ENCODE measurements at regions not wholly inside any gene's neighbourhood (a gene's known extent, or its start where the extent isn't known, plus 50 kb on each side); places are given as distances from the start of the nearest gene placed in this dataset.

GRCh38 chr6:44531442-44532015 is 144.0 kb downstream of the CDC5L start:
- no peak for DNase-seq

GRCh38 chr6:44533421-44533820 is 145.9 kb downstream of the CDC5L start:
- no peak for DNase-seq

- DNase-seq, result no peak
Observed at GRCh38 chr6:44534291-44534690, 146.8 kb downstream of the CDC5L start.

GRCh38 chr6:44535446-44535845 is 147.9 kb downstream of the CDC5L start:
- DNase-seq, result no peak

GRCh38 chr6:44535967-44536366 is 148.5 kb downstream of the CDC5L start:
- no peak for DNase-seq

- no peak for DNase-seq
Observed at GRCh38 chr6:44537306-44538049, 150.0 kb downstream of the CDC5L start.

GRCh38 chr6:44538131-44538806 is 150.8 kb downstream of the CDC5L start:
- no peak for DNase-seq

- no peak for DNase-seq
Observed at GRCh38 chr6:44538807-44539201, 151.3 kb downstream of the CDC5L start.

- no peak for DNase-seq
Observed at GRCh38 chr6:44539701-44540355, 152.3 kb downstream of the CDC5L start.

GRCh38 chr6:44540881-44541280 is 153.4 kb downstream of the CDC5L start:
- DNase-seq, result no peak

- no peak for DNase-seq
Observed at GRCh38 chr6:44542401-44543116, 155.1 kb downstream of the CDC5L start.

GRCh38 chr6:44543664-44544063 is 156.2 kb downstream of the CDC5L start:
- DNase-seq, result no peak

GRCh38 chr6:44545224-44545623 is 157.7 kb downstream of the CDC5L start:
- DNase-seq, result no peak

- no peak for DNase-seq
Observed at GRCh38 chr6:44548319-44548718, 160.8 kb downstream of the CDC5L start.

- no peak for DNase-seq
Observed at GRCh38 chr6:44549516-44549915, 162.0 kb downstream of the CDC5L start.

- no peak for DNase-seq
Observed at GRCh38 chr6:44554194-44554593, 166.7 kb downstream of the CDC5L start.

GRCh38 chr6:44554861-44555260 is 167.4 kb downstream of the CDC5L start:
- no peak for DNase-seq

- no peak for DNase-seq
Observed at GRCh38 chr6:44556046-44556445, 168.5 kb downstream of the CDC5L start.

- no peak for DNase-seq
Observed at GRCh38 chr6:44558024-44558831, 170.7 kb downstream of the CDC5L start.

GRCh38 chr6:44558832-44559251 is 171.3 kb downstream of the CDC5L start:
- no peak for DNase-seq
